IPS-NIHi11 (cell line): ENCODE measurements at regions not wholly inside any gene's neighbourhood (a gene's known extent, or its start where the extent isn't known, plus 50 kb on each side); places are given as distances from the start of the nearest gene placed in this dataset.

ENCODE experiments used
- DNase-seq: peaks from one replicate; pipeline ENCODE4 v3.0.0; 2012; ENCODE audit warnings: mixed read lengths, low spot score

- DNase-seq: no peak
These were observed 228.8 kb downstream of the CDH11 start for GRCh38 chr16:64892835-64893785.

GRCh38 chr16:64889446-64889845, 232.4 kb downstream of the CDH11 start:
- DNase-seq: no peak

DNA sequence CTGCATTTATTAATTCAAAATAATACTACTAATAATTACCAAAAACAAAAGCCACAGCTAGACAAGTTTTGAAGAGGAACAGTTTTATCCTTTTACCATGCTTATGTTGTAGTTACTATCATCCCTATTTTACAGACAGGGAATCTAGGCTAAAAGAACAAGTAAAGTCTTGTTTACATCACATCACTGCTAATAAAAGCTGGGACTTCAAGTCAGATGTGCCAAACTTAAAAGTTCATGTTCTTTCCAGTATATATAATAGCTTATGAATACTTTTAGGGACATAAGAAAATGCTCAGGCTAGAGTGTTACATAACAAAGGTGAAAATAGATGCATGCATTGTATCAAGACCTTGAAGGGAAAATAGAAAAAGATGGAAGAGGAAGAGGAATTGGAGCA, 234.2 kb downstream of the CDH11 start:
- DNase-seq: no peak

DNA sequence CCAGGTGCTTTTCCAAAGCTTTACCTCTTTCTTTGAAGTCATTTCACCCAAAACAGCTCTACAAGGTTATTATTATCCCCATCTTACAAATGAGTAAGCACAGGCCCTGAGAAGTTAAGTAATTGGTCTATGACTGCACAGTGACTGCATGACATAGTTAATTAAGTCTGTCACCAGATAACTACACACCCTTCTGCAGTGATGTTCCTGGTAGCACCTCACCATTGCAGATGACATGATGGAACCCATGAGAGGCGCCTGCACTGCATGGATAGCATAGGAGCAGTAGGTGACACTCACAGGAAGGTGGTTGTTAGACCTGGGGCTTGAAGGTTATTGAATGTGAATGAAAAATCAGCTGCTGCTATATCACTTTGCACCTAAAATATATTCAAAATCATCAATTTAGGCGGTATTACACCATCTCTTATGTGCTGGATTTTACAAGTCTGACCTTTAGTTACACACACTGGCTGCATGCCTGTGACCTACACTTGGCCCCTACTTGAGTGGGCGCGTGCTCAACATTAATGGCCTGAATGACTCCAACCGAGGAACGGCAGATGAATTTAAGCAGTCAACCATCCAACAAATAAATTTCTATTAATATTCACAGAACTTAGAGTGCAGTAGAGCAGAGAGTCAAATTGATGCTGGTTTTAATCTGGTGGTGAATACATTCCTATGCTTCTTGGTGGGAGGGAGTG, 239.6 kb downstream of the CDH11 start:
- no peak for DNase-seq

GRCh38 chr16:64880994-64881393, 240.9 kb downstream of the CDH11 start:
- no peak for DNase-seq

DNA sequence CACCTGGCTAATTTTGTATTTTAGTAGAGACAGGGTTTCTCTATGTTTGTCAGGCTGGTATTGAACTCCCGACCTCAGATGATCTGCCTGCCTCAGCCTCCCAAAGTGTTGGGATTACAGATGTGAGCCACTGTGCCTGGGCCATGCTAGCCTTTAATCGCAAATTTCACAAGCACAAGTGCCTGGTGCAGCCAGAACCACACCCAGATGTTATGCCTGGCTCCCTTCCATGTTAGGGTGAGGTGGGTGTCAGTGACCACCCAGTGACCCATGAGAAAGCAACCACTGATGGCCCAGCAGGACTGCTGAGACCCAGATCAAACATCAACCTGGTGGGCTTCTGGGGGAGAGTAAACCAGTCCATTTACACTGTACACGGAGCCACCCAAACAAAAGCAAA, 241.9 kb downstream of the CDH11 start:
- no peak for DNase-seq

- DNase-seq: no peak
These were observed 242.9 kb downstream of the CDH11 start for GRCh38 chr16:64878940-64879339.

DNA sequence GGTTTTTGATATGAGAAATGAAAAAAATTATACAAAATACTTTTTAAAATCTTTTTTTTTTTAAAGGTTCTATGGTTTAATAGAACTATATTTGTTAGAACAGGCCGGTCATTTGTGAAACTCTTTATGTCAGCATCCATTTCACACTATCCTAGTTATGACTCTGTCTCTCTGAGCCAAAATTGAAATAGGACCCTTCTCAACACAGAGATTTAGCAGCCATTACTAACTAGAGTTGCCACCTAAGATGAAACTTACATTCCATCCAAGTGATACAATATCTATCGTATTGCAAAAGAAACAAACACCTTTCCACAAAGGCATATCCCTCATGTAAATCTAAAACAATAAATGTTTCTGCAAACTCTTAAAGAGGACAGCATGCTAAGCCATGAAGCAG, 249.8 kb downstream of the CDH11 start:
- no peak for DNase-seq

- no peak for DNase-seq
These were observed 251.0 kb downstream of the CDH11 start for GRCh38 chr16:64870859-64871258.

DNA sequence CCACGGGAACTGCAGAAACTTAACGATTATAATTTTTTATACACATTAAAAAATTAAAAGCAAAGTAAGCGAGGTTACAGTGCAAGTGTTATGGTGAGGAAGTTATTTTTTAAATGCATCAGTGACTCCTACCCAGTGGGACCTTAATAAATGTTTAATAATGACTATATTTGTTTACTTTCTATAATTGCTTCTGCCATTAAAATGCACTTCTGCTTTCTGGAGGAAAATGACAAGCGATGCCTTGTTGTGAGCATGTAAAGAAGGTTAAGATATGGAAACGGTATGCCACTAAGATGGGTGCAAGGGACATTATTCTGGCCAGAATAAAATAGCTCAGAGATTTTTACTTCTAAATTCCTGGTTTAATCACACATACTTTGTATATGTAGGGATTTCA, 252.1 kb downstream of the CDH11 start:
- no peak for DNase-seq

GRCh38 chr16:64866021-64866420, 255.8 kb downstream of the CDH11 start:
- DNase-seq: no peak

DNA sequence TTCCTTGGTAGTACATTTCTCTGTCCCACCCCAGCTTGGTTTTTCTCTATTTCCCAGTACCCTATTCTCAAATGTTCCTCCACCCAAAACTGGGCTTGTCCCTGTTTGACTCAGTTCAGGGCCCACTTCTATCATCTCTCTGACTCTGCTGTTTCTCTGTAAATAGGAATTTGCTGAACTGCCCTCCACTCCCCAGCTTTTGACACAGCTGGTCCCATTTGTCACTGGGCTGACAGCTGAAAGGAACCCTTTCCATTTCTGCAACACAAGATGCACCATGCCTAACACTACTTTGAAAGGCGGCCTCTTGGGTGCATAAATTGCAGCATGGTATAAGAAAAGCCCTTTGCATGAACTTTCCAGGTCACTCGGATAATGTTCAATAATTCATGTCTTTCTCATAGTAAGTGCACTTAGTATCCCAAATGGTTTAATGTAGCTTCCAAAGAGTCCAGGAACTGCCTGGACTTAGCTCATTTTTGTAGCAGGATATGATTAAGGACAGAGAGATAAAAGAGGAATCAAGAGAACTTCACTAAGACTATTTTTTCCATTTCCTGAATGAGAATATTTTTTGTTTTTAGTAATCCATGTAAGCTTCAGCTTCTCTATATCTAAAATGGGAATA, 256.7 kb downstream of the CDH11 start:
- DNase-seq: no peak

DNA sequence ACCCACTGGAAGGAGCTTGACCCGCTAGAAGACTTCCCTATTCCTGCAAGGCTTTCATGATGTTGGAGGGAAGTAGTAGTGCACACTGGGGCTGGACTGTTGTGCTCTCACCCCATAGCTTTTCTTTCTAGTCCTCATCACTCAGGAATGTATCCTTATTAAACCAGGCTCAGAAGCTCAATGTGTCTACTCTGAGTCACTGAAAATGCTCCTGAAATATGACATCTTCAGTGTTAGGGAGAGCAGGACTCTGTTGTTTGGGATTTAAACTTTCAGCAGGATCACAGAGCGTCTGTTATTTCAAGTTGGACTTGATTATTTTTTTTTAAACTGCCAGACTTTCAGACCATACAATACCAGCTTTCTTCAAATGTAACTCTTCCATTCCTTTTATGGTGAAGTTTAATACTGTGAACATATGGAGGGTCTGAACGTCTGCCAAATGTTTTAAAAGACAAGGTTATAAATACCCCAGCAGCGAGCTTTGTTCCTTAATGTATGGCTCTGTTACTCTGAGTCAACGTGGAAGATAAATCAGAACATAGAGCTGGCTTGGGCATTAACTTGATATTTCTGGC, 257.5 kb downstream of the CDH11 start:
- DNase-seq: no peak

GRCh38 chr16:64858076-64858475, 263.8 kb downstream of the CDH11 start:
- no peak for DNase-seq

GRCh38 chr16:64857411-64857810, 264.5 kb downstream of the CDH11 start:
- no peak for DNase-seq

GRCh38 chr16:64853551-64853950, 268.3 kb downstream of the CDH11 start:
- DNase-seq: no peak

DNA sequence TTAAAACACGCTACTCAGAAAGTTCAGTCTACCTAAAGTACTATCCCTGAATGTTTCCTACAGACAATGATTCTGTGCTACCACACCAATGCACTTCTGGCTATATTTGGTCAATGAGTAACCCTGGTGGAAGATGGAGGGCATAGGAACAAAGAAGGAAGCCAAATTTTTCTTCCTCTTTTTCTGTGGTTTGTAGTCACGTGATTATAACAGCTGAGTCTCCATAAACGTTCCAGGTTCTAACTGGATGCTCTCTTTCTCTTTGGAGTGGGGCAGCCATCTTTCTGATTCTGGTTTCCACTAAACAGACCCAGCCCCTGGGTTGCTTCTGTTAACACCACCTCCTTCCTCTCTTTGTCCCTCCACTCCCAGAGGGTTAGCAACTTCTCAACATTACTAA, 274.9 kb downstream of the CDH11 start:
- no peak for DNase-seq

GRCh38 chr16:64845071-64845470, 276.8 kb downstream of the CDH11 start:
- DNase-seq: no peak

DNA sequence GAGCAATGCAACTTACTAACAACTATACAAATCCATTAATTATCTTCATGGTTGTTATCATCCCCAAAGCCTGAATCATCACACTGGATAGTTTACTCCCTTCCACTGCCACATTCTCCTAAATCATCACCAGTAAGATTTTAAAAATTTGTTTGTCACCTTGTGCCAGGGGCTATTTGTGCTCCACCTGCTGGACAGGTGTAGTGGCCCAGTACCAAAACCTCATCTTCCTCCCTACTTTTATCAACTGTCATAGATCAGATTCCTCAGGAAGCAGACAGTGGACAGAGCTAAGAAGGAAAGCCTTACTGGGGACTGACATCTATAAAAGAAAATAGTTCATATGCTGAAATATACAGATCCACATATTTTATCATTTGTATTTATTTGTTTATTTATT, 280.4 kb downstream of the CDH11 start:
- DNase-seq: no peak

- no peak for DNase-seq
These were observed 280.8 kb downstream of the CDH11 start for GRCh38 chr16:64841071-64841470.

DNA sequence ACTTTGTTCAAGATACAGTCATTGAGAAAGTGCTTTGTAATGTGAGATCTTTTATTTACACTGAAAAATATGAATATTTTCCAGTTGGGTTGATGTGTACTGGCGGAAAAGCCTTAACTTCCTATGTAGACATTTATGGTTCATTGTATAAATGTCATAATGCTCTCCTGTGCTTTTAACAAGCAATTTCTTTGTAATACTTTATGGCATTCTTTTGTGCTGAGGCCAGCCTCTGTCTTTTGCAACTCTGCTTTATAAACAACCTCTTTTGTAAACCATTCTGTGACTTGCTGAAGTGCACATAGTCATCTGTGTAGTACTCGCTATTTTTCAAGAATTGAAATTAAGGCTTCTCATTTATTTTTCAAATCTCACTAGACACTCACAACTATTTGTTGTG, 291.2 kb downstream of the CDH11 start:
- no peak for DNase-seq

DNA sequence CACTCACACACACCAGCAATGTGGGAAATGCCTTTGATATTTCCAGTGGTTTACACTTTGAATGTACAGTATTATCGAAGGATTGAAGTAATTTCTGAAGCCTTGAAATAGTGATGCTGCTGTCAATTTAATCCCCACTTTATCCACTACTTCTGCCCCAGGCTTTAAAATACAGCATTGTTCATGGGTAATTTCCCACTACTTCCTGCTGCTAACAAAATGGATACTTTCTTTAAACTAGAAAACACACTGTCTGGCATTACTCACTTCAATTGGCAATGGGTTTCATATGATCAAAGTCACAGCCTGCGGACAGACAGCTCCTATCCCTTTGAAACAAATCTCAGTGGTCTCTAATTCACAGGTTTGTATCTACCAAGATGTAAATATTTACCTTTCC, 292.2 kb downstream of the CDH11 start:
- no peak for DNase-seq

DNA sequence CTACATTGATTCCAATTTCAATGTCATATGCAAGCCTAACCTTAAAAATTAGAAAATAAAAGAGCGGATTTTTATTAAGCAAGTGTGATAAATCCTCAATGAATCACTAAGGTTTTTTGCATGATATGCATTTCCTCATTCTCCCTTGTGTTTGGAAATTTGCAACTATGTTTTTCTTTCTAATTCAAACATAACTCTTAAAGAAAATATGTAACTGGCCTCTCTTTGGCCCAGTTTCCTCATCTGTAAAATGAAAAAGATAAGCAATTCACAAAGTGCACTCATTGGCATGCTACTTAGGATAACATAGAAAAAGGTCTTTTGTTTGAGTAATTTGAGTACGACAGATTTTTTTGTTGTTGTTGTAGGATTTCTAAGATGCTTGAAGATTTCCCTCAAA, 295.5 kb downstream of the CDH11 start:
- no peak for DNase-seq
